Muscle layer of colon (tissue), 2 donors: ENCODE measurements at regions not wholly inside any gene's neighbourhood (a gene's known extent, or its start where the extent isn't known, plus 50 kb on each side); places are given as distances from the start of the nearest gene placed in this dataset.
"Not testable (repeated sequence)": the region's sequence is repeated elsewhere in the genome, so short reads cannot be mapped to it uniquely, and the experiment has no call there.

ENCODE experiments used
- H3K27ac ChIP-seq: one replicate; pipeline ENCODE4 v1.7.0; 2013; ENCODE audit warnings: low read depth, mild to moderate bottlenecking, low read length, moderate library complexity
- H3K27me3 ChIP-seq, 2 donors: one replicate each; pipeline ENCODE4 v1.7.0; 2013; ENCODE audit warnings: low read length in 2 of 2, mild to moderate bottlenecking in 2 of 2; ENCODE audit not compliant: insufficient read depth in 2 of 2, control insufficient read depth in 1 of 2
- H3K36me3 ChIP-seq: one replicate; pipeline ENCODE4 v1.7.0; 2013; ENCODE audit warnings: mild to moderate bottlenecking, low read length; ENCODE audit not compliant: insufficient read depth
- H3K4me1 ChIP-seq: one replicate; pipeline ENCODE4 v1.7.0; 2013; ENCODE audit warnings: mild to moderate bottlenecking, low read length; ENCODE audit not compliant: insufficient read depth
- H3K4me3 ChIP-seq, 2 donors: one replicate each; pipeline ENCODE4 v1.7.0; 2013; ENCODE audit warnings: low read length in 2 of 2, low read depth in 1 of 2, mild to moderate bottlenecking in 1 of 2, moderate library complexity in 1 of 2
- H3K9ac ChIP-seq: one replicate; pipeline ENCODE4 v1.7.0; 2013; ENCODE audit warnings: low read length
- H3K9me3 ChIP-seq: one replicate; pipeline ENCODE4 v1.7.0; 2013; ENCODE audit warnings: mild to moderate bottlenecking, low read length
- donor health status: abdominal sarcoma.
- donor health status: Adenocarcinoma of cecum.

GRCh38 chr12:97713270-97713669, 250.7 kb downstream of the RMST start:
- Histone ChIP-seq H3K9me3 (no peaks in the 10 kb centered on the region), H3K4me3 (no peak overlapping the region), H3K9ac (no peak overlapping the region), H3K4me1 (no peaks in the 10 kb centered on the region), H3K27me3 (no peaks in the 10 kb centered on the region), H3K27ac (no peak overlapping the region), H3K36me3 (no peaks in the 10 kb centered on the region)

GRCh38 chr12:97714107-97714563, 251.5 kb downstream of the RMST start:
- no peak overlapping the region for H3K27ac ChIP-seq
- H3K36me3 ChIP-seq = no peaks in the 10 kb centered on the region
- no peaks in the 10 kb centered on the region for H3K9me3 ChIP-seq
- H3K9ac ChIP-seq = no peak overlapping the region
- H3K4me1 ChIP-seq = no peaks in the 10 kb centered on the region
- no peak overlapping the region for H3K4me3 ChIP-seq
- H3K27me3 ChIP-seq = no peaks in the 10 kb centered on the region

GRCh38 chr12:97716356-97716755, 253.8 kb downstream of the RMST start:
- H3K27me3 ChIP-seq = no peaks in the 10 kb centered on the region
- no peaks in the 10 kb centered on the region for H3K9me3 ChIP-seq
- H3K4me3 ChIP-seq = no peak overlapping the region
- H3K4me1 ChIP-seq = no peaks in the 10 kb centered on the region
- H3K27ac ChIP-seq = no peak overlapping the region
- no peaks in the 10 kb centered on the region for H3K36me3 ChIP-seq
- H3K9ac ChIP-seq = no peak overlapping the region

- not testable (repeated sequence) for H3K27ac ChIP-seq, H3K36me3 ChIP-seq, H3K4me1 ChIP-seq, H3K27me3 ChIP-seq, H3K9ac ChIP-seq, H3K4me3 ChIP-seq, H3K9me3 ChIP-seq
Observed at GRCh38 chr12:97723801-97724200, 261.2 kb downstream of the RMST start.

- H3K36me3 ChIP-seq = no peaks in the 10 kb centered on the region
Observed at GRCh38 chr12:97745406-97746101, 282.9 kb downstream of the RMST start.

GRCh38 chr12:97748298-97748697, 285.7 kb downstream of the RMST start:
- H3K27ac ChIP-seq = no peak overlapping the region
- no peak overlapping the region for H3K4me3 ChIP-seq
- no peak overlapping the region for H3K9ac ChIP-seq
- no peaks in the 10 kb centered on the region for H3K36me3 ChIP-seq
- no peaks in the 10 kb centered on the region for H3K9me3 ChIP-seq
- H3K4me1 ChIP-seq = no peaks in the 10 kb centered on the region
- H3K27me3 ChIP-seq = no peaks in the 10 kb centered on the region

More at GRCh38 chr12:97745406-97746101, 282.9 kb downstream of the RMST start:
- Histone ChIP-seq H3K9ac (no peak overlapping the region), H3K4me1 (no peaks in the 10 kb centered on the region), H3K9me3 (no peaks in the 10 kb centered on the region), H3K4me3 (no peak overlapping the region), H3K27me3 (no peaks in the 10 kb centered on the region), H3K27ac (no peak overlapping the region)

- no peaks in the 10 kb centered on the region for H3K4me1 ChIP-seq
- H3K27me3 ChIP-seq = no peaks in the 10 kb centered on the region
- no peak overlapping the region for H3K9ac ChIP-seq
- H3K36me3 ChIP-seq = no peaks in the 10 kb centered on the region
- no peak overlapping the region for H3K4me3 ChIP-seq
- H3K9me3 ChIP-seq = no peaks in the 10 kb centered on the region
- no peak overlapping the region for H3K27ac ChIP-seq
Observed at GRCh38 chr12:97751704-97752103, 289.1 kb downstream of the RMST start.

GRCh38 chr12:97752129-97752528, 289.5 kb downstream of the RMST start:
- H3K4me3 ChIP-seq = no peak overlapping the region
- H3K9me3 ChIP-seq = no peaks in the 10 kb centered on the region
- no peaks in the 10 kb centered on the region for H3K27me3 ChIP-seq
- no peak overlapping the region for H3K9ac ChIP-seq
- H3K27ac ChIP-seq = no peak overlapping the region
- H3K36me3 ChIP-seq = no peaks in the 10 kb centered on the region
- no peaks in the 10 kb centered on the region for H3K4me1 ChIP-seq

GRCh38 chr12:97753332-97753731, 290.7 kb downstream of the RMST start:
- H3K27ac ChIP-seq = no peak overlapping the region
- H3K36me3 ChIP-seq = no peaks in the 10 kb centered on the region
- H3K9ac ChIP-seq = no peak overlapping the region
- H3K4me3 ChIP-seq = no peak overlapping the region
- no peaks in the 10 kb centered on the region for H3K9me3 ChIP-seq
- no peaks in the 10 kb centered on the region for H3K27me3 ChIP-seq
- no peaks in the 10 kb centered on the region for H3K4me1 ChIP-seq

- H3K4me1 ChIP-seq = no peaks in the 10 kb centered on the region
- no peak overlapping the region for H3K27ac ChIP-seq
- H3K4me3 ChIP-seq = no peak overlapping the region
- H3K9me3 ChIP-seq = no peaks in the 10 kb centered on the region
- H3K9ac ChIP-seq = no peak overlapping the region
- no peaks in the 10 kb centered on the region for H3K27me3 ChIP-seq
- H3K36me3 ChIP-seq = no peaks in the 10 kb centered on the region
Observed at GRCh38 chr12:97754306-97754705, 291.7 kb downstream of the RMST start.

GRCh38 chr12:97756066-97756666, 293.6 kb downstream of the RMST start:
- H3K27ac ChIP-seq = no peak overlapping the region
- no peaks in the 10 kb centered on the region for H3K27me3 ChIP-seq
- no peaks in the 10 kb centered on the region for H3K36me3 ChIP-seq
- no peak overlapping the region for H3K9ac ChIP-seq
- H3K4me3 ChIP-seq = no peak overlapping the region
- no peaks in the 10 kb centered on the region for H3K9me3 ChIP-seq
- no peaks in the 10 kb centered on the region for H3K4me1 ChIP-seq

GRCh38 chr12:97756741-97757140, 294.1 kb downstream of the RMST start:
- Histone ChIP-seq H3K27me3 (no peaks in the 10 kb centered on the region), H3K4me1 (no peaks in the 10 kb centered on the region), H3K9me3 (no peaks in the 10 kb centered on the region), H3K36me3 (no peaks in the 10 kb centered on the region), H3K27ac (no peak overlapping the region), H3K9ac (no peak overlapping the region), H3K4me3 (no peak overlapping the region)
